Fibroblast of skin of right biceps (primary cell): ENCODE measurements at regions not wholly inside any gene's neighbourhood (a gene's known extent, or its start where the extent isn't known, plus 50 kb on each side); places are given as distances from the start of the nearest gene placed in this dataset.

Source experiments
- DNase-seq: peaks from one replicate; pipeline ENCODE4 v3.0.0-alpha.2; 2013

DNA sequence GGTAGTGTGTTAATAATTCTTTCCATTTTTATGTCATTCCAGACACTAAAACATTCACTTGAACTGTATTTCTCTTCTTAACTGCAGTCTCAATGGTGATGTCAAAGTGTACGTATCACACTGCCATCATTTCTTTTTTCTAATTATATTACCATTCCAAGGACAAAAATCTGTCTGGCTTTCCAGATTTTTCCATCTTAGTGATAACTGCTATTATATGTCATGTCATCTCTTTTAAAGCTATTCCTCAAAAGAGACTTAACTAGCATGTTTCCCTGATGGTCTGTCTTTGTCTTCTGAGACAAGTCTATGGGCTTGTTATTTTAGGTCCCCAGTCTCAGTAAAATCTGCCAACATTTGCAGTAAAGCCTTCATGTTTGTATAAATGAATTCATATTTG, 1207.1 kb downstream of the PCDH17 start:
- DNase-seq = no peak

DNA sequence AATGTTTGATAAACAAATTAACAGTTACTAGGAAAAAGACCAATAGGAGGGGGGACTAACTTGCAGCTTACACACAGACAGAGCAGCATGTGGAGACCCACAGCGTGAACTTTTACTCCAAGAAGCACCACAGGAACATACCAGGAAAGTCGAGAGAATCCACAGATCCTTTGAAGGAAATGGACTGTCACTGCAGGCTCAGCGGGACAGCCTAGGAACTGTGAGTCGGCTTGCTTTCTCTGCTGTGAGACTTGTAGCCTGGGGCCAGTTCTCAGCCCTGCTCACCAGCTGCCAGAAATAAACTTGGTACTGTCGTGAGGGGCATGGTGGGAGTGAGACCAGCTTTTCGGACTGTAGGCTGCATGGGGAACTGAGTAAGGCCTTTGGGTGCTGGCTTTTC, 1211.5 kb downstream of the PCDH17 start:
- no peak for DNase-seq

DNA sequence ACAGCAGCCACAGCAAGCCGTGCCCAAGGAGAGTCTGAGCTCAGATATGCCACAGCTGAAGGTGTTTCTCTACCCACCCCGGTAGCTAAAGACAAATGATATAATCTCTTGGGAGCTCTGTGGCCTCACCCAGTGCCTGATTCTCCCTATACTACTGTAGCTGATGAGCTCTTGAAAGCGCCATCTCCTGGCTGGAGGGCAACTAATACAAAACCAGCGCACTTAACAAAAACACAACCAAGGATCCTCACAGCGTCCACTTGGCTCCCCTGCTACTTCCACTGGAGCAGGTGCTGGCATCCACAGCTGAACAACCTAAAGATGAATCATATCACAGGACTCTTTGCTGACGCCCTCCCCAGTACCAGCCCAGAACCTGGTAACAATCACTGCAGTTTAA, 1212.0 kb downstream of the PCDH17 start:
- no peak for DNase-seq

DNA sequence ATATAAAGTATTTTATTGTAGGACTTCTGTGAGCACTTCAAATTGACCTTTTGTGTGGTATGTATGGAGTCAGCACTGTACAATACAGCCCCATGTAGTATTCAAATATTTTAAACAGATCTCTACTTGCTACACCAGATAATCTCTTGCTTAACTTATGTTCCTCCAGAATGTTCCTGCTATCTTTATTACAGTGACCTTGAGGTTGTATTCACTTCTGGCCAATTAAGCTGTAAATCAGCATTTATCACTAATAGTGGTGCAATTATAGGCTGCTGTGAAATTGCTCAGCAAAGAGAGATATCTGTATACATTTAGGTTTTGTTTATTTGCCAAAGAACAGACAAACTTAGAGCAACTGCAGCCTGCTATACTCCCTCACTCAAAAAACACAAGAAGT, 1218.6 kb downstream of the PCDH17 start:
- DNase-seq = no peak

DNA sequence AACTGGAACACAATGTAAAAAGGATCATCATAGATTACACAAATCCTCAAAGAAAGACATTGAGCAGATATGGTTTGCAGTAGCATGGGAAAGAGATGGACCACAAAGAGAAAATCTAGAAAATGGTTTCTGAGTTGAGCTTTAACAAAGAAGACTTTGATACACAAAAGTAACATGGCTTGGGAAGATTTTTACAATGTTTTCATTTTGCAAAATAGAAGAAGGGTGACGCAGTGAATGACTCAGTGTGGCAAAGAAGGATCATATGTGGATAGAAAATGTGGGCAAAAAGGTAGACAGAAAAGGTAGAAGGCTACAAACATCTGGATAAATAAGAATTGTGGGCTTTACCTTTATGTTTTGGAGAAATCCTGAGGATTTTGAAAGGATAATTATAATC, 1220.5 kb downstream of the PCDH17 start:
- peak; percentile 17 for DNase-seq

DNA sequence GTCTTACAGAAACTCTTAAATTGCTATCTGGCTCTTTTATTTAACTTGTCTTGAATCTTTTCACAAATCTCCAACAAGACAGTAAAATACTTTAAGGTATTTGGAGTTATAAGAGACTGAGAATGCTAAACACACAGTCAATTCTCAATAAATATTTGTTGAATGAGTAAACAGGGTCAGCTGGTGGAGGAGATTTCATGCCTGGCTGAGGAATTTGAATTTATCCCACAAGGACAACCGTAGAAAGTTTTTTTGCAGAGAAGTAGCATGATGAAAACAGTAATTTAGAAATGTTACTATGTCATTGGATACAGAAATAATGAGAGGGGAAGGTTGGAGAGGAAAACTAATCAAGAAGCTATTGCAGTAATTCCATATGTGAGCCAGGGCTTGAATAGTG, 1223.7 kb downstream of the PCDH17 start:
- peak; percentile 58 for DNase-seq

DNA sequence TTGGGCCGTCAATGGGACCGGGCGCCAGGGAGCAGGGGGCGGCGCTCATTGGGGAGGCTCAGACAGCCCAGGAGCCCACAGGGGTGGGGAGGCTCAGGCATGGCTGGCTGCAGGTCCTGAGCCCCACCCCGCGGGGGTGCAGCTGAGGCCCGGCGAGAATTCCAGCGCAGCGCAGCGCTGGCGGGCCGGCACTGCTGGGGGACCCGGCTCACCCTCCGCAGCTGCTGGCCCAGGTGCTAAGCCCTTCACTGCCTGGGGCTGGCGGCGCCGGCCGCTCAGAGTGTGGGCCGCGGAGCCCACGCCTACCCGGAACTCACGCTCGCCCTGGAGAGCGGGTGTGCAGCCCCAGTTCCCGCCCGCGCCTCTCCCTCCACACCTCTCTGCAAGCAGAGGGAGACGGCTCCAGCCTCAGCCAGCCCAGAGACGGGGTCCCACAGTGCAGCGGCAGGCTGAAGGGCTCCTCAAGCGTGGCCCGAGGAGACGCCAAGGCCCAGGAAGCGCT, 1227.4 kb downstream of the PCDH17 start:
- no peak for DNase-seq

DNA sequence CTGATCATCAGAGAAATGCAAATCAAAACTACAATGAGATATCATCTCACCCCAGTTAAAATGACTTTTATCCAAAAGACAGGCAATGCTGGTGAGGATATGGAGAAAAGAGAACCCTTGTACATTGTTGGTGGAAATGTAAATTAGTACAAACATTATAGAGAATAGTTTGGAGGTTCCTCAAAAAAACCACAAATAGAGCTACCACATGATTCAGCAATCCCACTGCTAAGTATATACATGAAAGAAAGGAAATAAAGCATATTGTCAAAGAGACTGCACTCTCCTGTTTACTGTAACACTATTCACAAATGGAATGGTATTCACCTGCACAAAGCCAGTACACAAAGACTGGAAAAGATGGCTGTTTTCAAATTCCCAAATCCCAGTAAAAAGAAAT, 1233.7 kb downstream of the PCDH17 start:
- no peak for DNase-seq

DNA sequence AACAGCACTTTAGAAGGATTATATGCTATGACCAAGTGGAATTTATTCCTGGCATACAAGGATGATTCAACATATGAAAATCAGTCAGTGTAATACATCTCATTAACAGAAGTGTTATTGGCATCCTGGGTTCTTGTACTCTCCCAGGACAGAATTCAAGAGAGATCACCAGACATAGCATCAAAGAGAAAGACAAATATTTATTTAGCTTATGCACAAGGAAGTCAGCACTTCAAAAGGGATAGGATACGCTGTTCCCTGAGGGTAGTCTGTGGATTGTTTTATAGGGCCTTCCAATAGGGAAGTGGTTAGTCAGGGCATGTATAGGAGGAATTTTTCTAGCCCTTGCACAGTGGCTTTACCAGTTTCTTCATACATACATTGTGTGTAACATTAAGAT, 1238.0 kb downstream of the PCDH17 start:
- DNase-seq = no peak

DNA sequence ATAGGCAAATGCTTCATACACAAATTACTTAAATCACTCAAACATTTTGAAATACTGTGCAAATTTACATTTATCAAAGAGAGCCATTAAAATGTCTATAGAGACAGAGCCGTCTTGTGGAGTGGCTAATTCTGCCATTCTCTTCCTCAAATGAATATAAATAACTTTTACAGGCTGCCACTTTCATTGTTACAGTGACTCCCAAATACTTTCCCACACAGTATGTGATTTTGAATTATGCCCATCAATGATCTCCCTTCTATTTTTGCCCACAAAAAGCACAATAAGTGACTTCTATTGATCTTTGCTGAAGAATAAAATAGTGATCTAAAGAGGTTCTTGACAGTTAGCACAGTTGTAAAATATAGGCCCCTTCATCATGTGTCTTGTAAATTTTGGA, 1244.9 kb downstream of the PCDH17 start:
- DNase-seq = no peak

DNA sequence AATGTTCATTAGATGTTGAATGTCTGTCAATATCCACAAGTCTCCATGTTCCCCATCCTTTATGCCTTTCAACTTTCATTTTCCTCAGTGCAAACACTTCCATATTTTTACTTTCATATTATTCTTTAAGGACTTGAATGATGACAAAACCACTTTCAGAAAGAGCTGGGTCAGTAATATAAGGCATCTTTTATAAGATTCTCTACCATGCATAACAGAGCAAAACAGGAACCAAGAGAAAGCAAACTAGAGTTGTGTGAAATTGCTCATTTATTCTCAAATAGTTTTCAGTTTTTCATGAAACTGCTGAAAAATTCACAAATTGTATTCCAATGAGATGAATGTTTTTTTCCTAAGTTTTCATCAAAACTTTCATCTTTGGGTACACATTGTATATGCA, 1247.6 kb downstream of the PCDH17 start:
- DNase-seq = no peak

DNA sequence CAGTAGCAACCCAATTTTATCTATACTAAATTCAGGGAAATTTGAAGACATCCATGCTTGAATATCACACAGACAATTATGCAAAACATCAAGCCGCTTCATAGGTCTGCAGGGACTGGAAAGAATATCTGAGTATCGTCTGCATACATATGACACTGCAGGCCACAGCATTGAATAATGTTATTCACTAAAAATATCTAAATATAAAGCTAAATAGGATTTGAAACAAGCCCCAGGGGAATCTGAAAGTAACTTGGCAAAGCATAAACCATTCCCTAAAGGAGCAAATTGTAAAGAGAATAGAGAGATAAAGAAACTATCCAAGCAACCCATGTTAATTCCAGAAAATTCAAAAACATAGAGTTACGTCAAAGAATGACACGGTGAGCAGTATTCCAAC, 1251.0 kb downstream of the PCDH17 start:
- DNase-seq = no peak

DNA sequence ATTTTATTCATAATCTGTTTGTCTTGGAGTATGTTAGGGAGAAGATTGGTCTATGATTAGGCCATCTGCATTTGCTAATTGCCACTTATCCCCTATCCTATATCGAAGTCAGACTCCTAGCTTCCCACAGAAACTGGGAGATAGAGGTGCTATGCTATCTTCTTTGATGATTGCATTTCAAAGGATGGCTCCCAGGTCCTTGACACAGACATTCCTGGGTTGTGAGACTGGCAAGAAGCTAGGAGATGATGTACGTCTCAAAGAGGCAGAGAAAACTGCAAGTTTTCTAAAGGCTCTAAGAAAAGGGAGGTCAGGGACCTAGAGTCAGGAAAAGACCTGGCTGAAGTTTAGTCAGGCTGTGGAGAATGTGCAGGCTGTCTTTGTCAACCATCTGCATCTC, 1251.9 kb downstream of the PCDH17 start:
- no peak for DNase-seq

DNA sequence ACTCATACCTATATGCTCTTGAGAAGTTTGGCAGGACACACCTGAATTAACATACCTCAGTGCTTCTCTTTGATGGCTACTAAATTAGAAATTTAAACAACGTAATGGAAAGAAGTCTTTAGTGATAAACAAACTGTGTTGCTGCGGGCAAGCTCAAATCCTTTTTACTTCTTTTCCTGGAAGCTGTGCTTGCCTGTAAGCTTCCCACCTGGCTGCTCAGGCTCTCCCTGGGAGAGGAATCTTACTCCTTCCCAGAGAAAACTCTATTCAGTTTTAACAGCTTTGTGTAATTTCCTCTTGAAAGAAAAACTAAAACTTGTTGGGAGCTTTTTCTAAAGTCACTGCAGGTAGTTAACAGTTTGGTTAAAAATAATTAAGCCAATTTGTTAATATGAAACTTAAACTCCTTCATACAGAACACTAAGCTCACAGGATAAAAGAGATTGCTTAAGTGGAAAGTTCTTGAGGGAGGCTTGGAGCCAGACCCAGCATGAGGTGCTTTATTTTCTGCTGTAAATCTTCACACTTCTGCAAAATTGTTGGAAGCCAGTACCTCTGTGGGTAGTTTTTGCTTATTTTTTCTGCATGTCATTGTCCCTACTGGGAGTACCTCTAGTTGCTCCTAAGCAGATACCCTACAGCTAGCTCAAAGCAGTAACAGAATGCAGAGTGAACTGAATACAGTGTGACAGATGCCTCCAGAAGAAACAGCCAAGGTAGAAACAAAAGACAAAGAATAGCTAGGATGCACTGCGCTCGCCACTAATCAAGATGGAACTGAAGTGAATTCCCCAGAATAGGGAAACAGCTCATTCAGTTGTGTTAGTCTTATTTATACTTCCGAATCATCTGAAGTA, 1253.0 kb downstream of the PCDH17 start:
- no peak for DNase-seq

DNA sequence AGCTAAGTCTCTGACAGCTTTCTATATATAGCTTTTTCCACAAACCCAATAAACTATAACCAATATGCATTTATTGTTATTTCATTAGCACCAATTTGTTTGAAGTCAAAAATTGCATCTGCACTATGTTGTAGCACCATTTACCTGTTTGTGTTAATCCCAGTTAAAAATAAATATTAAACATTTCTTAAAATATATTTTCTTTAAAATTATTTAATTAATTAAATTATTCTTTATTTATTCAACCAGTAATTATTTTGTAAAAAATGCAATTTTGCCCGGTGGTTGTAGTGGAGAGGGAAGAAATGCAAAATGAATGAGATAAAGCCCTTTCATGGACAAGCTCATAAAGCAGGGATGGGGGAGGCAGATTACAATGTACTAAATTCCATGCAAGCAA, 1257.9 kb downstream of the PCDH17 start:
- DNase-seq = no peak

DNA sequence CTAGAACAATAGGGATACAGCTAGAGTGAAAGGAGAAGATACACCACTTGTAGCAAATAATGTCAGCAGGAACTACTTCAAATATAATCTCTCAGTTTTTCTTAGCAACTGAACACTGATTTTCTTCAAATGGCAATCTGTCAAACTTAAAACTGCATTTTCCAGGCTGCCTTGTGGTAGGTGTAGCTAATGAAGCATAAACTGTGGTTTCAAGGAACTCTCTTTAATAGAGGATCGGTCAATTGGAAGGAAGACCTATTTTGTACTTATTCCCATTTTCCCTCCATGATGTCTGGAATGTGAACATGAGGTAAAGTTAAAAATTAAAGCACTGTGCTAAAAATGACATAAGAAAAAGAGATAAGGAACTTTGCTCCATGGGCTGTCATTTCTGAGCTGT, 1261.9 kb downstream of the PCDH17 start:
- no peak for DNase-seq

DNA sequence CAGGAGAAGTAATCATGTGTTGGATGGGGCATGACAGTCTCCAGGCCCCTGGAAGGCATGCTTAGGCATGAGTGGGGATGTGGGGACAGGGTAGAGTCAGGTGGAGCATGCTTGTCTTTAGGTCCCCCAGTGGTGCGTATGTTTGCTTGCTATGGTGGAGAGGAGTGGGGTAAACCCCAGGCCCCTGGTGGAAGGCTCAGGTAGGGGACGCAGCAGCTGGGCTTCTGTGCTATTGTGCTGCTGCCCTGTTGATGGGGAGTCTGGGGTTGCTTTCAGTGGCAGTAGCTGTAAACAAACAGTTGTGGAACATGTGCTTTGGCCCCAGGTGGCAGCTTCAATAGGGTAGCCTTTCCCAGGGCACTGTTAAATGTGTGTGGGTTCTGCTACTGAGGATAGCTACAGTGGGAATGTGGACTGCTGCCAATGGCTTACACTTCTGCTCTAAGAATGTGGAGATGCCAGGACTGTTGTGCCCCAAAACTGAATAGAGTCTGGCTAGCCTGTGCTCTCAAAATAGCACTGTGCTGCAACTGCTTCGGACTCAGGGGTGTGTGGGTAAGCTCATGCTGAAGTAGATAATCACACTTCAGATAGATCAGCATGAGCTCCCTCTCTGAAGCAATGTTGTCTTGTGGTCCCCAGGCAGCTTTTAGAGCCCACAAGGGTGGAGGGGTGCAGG, 1257.3 kb downstream of the DIAPH3 start:
- peak; percentile 0 for DNase-seq

DNA sequence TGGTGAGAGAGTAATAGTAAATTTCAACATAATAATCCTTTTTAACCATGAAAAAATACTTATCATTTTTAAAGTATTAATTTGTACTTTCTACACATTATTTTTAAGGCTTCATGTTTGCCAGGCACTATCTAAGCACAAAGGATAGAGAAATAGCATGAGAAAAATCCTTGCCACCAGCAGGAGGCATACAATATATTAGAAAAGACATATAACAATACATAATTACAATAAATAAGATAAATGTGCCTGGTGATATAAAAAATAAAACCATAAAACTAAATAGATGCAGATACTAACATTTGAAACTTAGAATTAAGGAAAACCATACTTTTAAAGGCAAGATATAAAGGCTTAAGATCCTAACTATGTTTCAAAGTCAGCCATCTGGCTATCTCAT, 1256.4 kb downstream of the DIAPH3 start:
- no peak for DNase-seq

DNA sequence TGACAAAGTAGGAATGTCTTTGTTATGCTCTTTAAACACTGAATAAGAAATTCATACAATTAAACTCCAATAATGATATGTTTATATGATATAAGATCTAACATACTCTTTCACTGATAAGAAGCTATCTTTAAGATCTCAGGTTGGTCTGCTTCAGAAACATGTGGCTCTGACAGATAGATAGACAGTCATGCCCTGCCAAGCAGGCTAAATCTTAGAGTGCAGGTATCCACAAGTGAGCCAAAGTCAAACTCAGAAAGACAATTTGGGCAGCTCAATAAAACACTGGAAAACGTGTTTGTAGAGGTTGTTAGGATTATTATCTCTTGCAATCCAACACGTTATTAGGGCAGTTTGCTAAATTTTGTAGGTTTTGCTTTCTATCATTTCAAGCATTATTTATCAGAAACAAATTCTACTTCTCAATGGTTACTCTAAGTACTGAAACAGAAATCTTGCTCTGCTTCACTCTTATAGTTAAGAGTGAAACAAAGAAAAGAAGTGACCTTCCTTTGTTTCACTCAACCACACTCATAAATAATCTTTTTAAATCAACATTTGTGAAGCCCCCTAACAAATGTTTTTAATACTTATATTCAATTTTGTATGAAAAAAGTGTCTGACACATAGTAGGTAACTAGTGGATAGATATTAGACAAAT, 1255.6 kb downstream of the DIAPH3 start:
- DNase-seq = no peak

DNA sequence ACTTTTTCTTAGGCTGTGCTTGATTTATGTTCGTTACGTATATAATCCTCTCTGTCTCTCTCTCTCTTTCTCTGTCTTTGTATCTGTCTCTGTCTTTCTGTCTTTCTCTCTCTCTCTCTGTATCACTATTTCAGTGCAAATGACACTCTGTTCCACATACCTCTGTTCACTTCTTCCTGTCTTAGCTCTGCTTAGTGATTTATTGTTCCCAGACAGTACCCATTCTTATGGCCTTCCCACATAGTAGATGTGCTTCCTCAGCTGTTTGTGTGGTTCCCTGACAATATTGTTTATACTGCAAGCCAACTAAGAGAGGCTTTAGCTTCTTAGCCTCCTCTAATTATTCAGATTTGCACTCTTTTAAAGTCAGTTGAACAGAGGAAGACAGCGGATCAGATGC, 1244.2 kb downstream of the DIAPH3 start:
- DNase-seq = no peak

DNA sequence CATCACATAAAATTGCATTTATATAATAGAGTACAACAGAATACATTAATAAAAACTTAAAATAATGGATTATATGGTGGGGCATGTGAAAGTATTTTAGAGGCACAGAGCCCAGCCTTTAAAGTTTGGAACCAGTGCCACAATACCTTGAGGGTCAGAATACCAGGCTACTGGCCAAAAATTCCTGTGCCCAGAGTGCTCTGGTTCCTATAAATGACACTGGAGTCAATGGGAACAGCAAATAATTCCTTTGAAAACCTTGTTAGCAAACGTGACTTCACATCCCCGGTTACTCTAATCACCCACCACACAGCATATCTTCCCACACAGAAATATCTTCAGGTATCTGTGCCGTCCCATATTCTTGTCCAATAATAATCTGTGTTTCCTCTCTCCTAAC, 1242.6 kb downstream of the DIAPH3 start:
- no peak for DNase-seq

DNA sequence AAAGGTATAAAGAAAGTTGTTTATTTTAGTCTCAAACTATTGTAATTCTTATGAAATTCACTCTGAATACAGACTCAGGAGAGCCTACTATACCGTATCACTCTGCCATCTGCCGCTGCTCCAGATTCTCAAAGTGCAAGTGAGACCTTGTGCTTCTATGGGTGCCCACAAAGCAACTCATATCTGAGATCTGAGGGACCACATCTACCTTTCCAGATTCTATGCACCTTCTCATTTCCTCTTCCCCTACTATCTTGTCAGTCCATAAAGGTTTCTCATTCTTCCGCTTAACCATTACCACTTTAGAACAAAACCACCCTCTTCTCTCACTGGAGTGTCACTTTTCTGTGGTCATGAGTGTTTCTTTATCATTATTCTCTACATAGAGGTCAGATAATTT, 1236.9 kb downstream of the DIAPH3 start:
- no peak for DNase-seq

DNA sequence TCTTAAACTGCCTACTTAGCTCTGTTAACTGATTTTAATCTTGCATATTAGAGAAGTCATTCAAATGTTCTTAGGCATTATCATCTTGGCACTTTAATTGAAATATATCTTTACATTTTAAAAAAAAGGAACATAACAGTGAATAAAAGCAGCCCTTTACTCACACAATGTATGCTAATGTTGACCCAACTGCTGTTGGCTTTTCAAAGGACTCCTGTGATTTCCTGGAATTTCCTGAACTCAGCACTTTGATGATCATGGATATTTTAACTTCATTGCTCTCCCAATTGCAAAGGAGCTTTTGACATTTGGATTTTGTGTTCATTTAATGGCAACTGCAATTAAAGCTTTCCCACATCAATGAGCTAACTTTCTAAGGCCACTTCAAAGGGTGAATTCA, 1230.3 kb downstream of the DIAPH3 start:
- DNase-seq = no peak

DNA sequence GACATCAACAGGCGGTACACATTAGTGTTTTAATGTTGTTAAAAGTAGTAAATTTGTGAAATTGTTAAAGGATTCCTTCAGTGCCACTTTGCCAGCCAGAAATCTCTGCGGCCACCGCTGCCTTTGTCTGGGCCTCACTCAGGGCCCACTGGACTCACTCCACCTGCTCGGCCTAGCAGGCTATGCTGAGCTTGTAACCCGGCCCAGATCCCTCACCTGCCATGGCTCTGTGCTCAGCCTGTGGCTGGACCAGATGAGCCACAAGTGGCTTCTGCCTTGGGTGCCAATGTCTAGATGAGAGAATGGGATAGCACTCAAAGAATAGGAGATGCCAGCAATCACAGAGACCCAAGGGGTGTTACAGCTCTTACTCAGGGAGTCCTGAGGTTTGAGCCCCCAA, 1228.0 kb downstream of the DIAPH3 start:
- no peak for DNase-seq
